ELF-1 (cell line): ENCODE measurements at regions not wholly inside any gene's neighbourhood (a gene's known extent, or its start where the extent isn't known, plus 50 kb on each side); places are given as distances from the start of the nearest gene placed in this dataset.

Experiments
- DNase-seq: peaks from one replicate; pipeline ENCODE4 v3.0.0-alpha.2; 2016; ENCODE audit warnings: low read depth, low spot score

DNA sequence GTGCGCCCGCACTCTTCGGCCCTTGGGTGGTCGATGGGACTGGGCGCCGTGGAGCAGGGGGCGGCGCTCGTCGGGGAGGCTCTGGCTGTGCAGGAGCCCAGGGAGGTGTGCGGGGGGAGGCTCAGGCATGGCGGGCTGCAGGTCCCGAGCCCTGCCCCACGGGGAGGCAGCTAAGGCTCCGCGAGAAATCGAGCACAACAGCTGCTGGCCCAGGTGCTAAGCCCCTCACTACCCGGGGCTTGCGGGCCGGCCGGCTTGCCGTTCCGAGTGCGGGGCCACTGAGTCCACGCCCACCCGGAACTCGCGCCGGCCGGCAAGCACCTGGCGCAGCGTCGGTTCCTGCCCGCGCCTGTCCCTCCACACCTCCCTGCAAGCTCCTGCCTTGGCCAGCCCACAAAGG is 462.3 kb upstream of the JARID2 start:
- no peak for DNase-seq

DNA sequence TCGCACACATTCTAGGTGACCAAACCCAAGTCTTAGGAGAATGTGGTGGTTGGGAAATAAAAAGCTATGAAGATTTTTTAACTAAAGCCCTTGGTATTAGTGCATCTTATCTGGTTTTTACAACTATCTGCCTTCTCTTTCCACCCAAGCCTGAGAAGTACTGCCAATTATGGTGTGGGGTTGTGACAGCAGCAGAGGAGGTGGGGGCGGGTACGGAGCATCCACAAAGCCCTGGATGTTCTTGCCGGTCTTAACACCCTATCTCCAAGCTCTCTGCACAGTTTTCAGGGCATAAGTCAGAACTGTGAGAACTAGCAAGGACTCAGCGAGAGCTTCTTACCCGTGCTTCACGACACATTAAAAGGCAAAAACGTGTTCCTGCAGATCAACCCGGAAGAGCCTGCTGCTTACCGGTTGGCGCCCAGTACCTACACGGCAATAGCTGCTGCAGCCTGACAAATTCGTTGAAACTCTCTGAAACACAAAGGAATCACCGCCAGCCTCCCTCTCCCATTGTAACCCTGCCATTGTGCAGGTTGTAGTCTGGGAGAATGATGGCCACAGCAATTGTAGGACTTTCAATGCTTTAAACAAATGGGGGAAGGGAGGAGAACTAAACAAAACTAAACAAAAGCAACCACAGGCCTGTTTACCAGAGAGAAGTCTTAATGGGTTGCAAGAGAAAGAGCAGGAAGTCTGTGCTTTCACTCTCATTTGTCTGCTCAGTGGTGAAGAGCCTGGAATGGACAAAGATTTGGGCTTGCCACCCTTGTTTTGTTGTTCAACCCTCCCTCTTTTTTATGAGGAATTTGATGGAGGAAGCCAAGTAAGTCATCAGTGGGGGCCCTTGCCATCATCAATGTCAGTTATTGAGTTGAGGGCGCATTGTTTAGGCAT is 461.0 kb upstream of the JARID2 start:
- DNase-seq, result peak; percentile 89

- DNase-seq, result no peak
Observed at GRCh38 chr6:14785493-14785790, 460.4 kb upstream of the JARID2 start.

DNA sequence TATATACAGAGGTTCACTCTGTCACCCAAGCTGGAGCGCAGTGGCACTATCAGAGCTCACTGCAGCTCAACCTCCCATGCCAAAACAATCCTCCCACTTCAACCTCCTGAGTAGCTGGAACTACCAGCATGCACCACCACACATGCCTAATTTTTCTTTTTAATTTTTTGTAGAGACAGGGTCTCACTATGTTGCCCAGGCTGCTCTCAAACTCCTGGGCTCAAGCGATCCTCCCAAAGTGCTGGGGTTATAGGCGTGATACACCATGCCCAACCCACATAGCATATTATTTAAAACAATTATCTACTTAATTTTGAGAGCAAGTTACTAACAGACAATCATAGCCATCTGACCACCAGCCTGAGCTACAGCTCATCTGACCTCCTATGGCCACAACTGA is 459.9 kb upstream of the JARID2 start:
- DNase-seq, result no peak

GRCh38 chr6:14786455-14786854 is 459.4 kb upstream of the JARID2 start:
- DNase-seq, result no peak

- no peak for DNase-seq
Observed at GRCh38 chr6:14787250-14787649, 458.6 kb upstream of the JARID2 start.

DNA sequence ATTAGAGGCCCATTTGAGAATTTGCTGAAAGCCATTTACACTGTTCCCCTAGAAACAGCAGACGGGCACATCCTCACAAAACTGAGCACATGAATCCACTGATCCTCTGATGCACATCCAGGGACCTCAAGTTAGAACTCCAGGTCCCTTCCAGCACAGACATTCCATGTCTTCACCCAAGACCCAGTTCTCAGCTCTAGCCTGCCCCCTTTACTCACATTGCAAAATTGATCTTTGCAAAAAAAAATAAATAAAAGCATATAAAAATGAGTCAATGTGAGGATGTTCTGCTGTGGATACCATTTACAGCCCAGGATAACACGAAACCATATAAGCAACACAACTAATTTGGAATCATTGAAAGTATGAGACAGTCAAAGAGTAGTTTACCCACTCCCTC is 458.2 kb upstream of the JARID2 start:
- DNase-seq, result no peak

- peak; percentile 3 for DNase-seq
Observed at GRCh38 chr6:14789996-14790395, 455.9 kb upstream of the JARID2 start.

- no peak for DNase-seq
Observed at GRCh38 chr6:14790976-14791375, 454.9 kb upstream of the JARID2 start.

DNA sequence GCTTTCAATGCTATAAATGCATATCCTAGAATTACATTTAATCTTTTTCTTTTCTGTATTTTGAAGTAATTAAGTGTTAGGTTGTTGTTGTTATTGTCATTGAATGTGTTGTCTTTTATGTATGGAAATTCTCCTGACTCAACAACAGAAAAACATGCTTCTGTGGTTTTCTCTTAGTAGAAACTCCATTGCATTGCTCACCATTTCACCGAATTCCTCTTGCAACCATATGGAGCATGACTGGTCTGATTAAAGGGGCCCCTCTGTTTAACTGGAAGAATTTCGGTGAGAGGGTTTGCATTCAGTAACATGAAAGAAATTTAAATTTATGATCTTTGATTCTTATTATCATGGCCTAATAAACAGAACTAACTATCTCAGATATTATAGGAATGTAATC is 454.3 kb upstream of the JARID2 start:
- DNase-seq, result no peak

- no peak for DNase-seq
Observed at GRCh38 chr6:14792118-14792955, 453.5 kb upstream of the JARID2 start.

GRCh38 chr6:14795451-14795850 is 450.4 kb upstream of the JARID2 start:
- DNase-seq, result no peak

- DNase-seq, result no peak
Observed at GRCh38 chr6:14796974-14797762, 448.7 kb upstream of the JARID2 start.

DNA sequence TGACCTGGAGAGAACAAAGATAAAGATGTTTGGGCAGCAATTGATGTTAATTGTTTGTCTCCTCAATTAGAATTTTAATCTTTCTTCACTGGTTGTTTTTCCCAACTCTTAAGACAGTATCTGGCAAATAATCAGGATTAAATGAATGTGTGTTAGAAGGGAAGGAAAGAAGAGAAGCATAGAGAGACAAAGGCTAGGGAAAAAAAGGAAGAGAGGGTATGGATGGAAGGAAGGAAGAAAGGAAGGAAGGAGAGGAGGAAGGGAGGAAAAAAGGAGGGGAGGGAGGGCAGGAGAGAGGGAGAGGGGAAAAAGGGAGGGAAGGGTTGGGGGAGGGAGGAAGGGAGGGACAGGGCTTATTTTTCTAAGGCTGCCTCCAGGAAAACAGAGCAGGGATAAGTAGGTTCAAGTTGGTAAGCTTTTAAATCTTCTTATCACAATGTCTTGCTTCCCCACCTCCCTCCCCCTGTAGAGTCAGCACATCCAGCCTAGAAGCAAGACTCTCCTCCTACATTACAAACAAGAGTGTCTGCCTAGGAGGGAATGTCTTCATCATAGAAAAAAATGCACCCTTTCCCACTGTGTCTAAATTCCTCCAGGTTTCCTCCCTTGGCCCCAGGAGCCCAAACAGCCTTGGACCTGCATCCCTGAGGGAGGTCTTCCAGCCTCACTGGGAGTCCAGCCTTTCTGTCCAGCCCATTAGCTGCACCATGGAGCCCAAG is 447.8 kb upstream of the JARID2 start:
- no peak for DNase-seq

DNA sequence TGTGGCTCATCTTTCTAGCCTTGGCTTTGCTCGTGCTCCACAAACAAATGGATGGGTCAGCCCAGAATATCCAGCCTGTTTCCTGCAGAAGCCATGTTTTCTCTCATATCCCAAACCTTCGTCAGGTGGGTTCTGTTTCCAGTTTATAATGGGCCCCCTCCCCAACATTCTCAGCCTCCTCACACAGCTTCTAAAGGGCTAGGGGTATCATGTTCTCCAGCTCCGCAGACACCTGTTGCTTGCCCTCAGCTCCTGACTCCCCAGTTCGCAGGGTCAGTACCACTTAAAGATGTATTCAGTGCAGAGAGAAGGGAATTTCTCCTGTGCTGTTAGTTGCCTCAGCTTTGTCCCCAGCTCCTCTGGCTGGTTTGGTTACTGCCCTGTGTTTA is 447.3 kb upstream of the JARID2 start:
- DNase-seq, result no peak

DNA sequence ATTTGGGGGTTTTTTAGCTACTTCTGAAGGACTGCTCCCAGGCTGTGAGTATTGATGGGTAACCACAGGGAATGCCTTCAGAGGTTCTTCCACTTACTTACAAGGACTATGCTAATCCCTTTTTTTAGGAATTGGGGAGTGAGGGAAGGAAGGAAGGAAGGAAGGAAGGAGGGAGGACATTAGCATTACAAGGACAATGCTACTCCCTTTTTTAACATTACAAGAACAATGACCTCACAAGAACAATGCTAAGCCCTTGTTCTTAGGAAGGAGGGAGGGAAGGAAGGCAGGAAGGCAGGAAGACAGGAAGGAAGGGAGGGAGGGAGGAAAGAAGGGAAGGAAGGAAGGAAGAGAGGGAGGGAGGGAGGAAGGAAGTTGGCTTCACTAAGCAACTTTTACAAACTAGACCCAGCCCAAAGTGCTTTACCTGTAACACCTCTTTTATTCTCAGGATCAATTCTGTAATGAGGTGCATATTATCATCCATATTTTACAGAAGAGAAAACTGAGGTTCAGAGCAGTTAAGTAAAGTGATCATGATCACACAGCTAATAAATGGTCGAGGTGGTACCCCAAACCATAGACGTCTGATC is 446.8 kb upstream of the JARID2 start:
- no peak for DNase-seq

DNA sequence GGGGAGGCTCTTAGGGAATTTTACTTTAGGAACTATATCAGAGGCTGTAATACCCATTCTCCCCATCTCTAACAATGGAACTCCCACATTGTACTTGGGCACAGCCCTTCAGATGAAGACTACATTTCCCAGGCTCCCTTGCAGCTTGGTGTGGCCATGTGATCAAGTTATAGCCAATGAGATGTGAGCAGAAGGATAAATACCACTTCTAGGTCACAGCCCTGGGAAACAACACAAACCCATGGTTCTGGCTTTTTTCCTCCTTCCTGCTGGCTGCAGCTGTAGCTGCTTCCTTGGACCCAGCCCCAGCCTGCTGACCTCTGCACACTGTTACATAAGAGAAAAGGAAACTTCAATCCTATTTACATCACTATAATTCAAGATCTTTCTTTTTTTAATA is 445.9 kb upstream of the JARID2 start:
- peak; percentile 77 for DNase-seq

DNA sequence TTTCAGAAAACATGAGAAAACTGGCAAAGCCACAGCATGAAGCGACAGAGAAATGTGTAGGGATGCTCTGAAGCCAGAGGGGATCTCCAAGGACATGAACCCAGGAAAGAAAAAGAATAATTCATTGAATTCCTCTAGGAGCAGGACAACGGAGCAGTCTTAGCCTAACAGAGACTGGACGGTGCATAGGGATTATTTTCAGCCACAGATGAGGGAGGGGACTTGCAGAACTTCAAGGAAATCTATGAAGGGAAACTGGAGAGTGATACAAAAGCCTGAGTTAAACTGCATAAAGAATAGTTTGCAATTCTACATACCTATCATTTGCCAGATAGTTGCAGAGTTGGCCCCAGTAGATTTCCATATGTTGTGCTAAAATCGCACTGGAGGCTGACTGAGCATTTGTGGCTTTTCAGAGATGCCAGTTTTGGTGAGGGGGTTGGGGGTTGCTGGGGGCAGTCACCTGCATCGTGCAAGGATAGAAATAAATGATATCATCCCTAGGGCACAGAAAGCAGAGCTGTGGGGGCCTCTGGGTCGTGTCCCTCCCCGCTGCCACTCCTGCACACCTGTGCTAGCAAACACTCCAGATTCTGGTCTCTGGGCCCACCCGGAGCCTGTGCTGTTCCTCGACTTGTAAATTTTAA is 443.2 kb upstream of the JARID2 start:
- DNase-seq, result no peak

GRCh38 chr6:14804001-14804784 is 441.7 kb upstream of the JARID2 start:
- peak; percentile 58 for DNase-seq

- no peak for DNase-seq
Observed at GRCh38 chr6:14804785-14805210, 441.1 kb upstream of the JARID2 start.
